Fibroblast of lung (primary cell): ENCODE measurements at regions not wholly inside any gene's neighbourhood (a gene's known extent, or its start where the extent isn't known, plus 50 kb on each side); places are given as distances from the start of the nearest gene placed in this dataset.

Source experiments
- CTCF ChIP-seq, 2 donors: IDR thresholded peaks in 1 of 2; conservative IDR thresholded peaks in 1 of 2; 1 replicate in 1 of 2; 2 replicates in 1 of 2; pipeline ENCODE4 v1.5.1; 2011 to 2012; ENCODE audit warnings: low read length in 2 of 2, control low read depth in 1 of 2, inconsistent platforms in 1 of 2, low read depth in 1 of 2, mild to moderate bottlenecking in 1 of 2
- EZH2 ChIP-seq: IDR thresholded peaks from 2 replicates; pipeline ENCODE4 v1.5.1; 2012; ENCODE audit warnings: low read length, control low read depth, mild to moderate bottlenecking; ENCODE audit errors: missing control alignments

GRCh38 chr1:232291681-232292080 lies 338.3 kb downstream of the SIPA1L2 start:
- no peak for TF ChIP-seq CTCF (conservative IDR thresholded peaks at IDR 0.05 in 1 of 2, IDR thresholded peaks at IDR 0.05 in 1 of 2; ENCODE audit: low read depth in 1 of 2, low read length in 2 of 2)
- TF ChIP-seq EZH2, result no peak
